Subcutaneous abdominal adipose tissue (tissue), 5 donors: ENCODE measurements at regions not wholly inside any gene's neighbourhood (a gene's known extent, or its start where the extent isn't known, plus 50 kb on each side); places are given as distances from the start of the nearest gene placed in this dataset.

ENCODE experiments used
- H3K27ac ChIP-seq: one replicate; pipeline ENCODE4 v1.7.0; 2013; ENCODE audit warnings: low read depth, mild to moderate bottlenecking, inconsistent platforms, low read length, moderate library complexity
- H3K27me3 ChIP-seq, 5 donors: one replicate each; pipeline ENCODE4 v1.7.0; 2013; ENCODE audit warnings: low read length in 5 of 5, inconsistent platforms in 1 of 5; ENCODE audit not compliant: control insufficient read depth in 5 of 5, insufficient read depth in 4 of 5
- H3K36me3 ChIP-seq, 5 donors: one replicate each; pipeline ENCODE4 v1.7.0; 2013; ENCODE audit warnings: low read length in 5 of 5; ENCODE audit not compliant: control insufficient read depth in 5 of 5, insufficient read depth in 5 of 5
- H3K4me1 ChIP-seq, 5 donors: one replicate each; pipeline ENCODE4 v1.7.0; 2013; ENCODE audit warnings: low read length in 5 of 5, mild to moderate bottlenecking in 3 of 5, moderate library complexity in 1 of 5; ENCODE audit not compliant: control insufficient read depth in 5 of 5, insufficient read depth in 5 of 5
- H3K4me3 ChIP-seq, 5 donors: one replicate each; pipeline ENCODE4 v1.7.0; 2013; ENCODE audit warnings: low read length in 5 of 5, low read depth in 1 of 5
- H3K9ac ChIP-seq, 5 donors: one replicate each; pipeline ENCODE4 v1.7.0; 2013; ENCODE audit warnings: low read length in 5 of 5, mild to moderate bottlenecking in 4 of 5, moderate library complexity in 3 of 5
- H3K9me3 ChIP-seq, 5 donors: one replicate each; pipeline ENCODE4 v1.7.0; 2013; ENCODE audit warnings: low read length in 5 of 5; ENCODE audit not compliant: control insufficient read depth in 5 of 5
- donor health status: healthy.
- donor health status: healthy.
- donor health status: healthy.
- donor health status: healthy.
- donor health status: healthy.

DNA sequence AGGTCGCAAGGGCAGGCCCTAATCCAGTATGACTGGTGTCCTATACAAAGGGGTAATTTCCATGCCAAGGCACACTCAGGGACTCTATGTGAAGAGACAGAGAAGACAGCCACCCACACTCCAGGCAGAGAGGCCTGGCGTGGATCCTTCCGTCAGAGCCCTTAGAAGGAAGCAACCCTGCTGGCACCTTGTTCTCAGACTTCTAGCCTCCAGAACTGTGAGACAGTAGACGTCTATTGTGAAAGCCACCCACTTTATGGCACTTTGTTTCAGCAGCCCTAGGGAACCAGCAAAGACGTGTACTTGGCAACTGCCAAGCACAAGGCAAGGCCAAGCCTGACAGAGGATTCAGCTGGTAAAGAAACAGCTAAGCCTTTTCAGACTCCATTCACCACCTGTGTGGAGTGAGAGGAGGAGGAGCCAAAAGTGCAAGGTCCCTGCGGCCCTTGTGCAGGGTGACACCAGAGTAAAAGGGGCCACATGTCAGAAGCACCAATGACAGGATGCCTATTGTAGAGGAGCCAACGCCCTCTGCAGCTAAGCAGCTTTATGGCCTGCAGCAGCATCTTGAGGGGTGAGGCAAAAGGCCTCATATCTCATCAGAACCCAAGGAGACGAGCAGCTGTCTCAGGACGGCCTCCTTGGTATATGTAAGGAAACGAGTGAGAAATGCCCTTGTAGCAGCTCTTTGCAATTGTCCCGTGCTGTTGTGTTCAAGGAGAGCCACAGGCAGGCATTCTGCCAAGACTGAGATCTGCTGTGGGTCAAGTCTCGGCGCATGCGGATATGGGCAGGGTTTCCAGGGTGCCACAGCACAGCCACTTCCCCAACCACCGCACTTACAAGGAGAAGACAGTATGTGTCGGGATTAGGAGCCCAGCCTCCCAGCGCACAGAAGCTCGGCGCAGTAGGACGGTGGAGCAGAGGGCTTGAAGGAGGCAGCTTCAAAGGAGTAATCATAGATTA is 121.5 kb upstream of the LIPC start:
- H3K27me3 ChIP-seq, result no peaks in the 10 kb centered on the region
- peaks cover 0 to 39% (median 25%) of the 10 kb centered on the region in 5 donors for H3K4me1 ChIP-seq
- H3K27ac ChIP-seq, result no peak overlapping the region
- no peaks in the 10 kb centered on the region for H3K36me3 ChIP-seq
- H3K4me3 ChIP-seq, result peak overlapping the region in 1 of 5 donors; percentile 13
- H3K9me3 ChIP-seq, result no peaks in the 10 kb centered on the region
- H3K9ac ChIP-seq, result no peak overlapping the region

- H3K27me3 ChIP-seq, result no peaks in the 10 kb centered on the region
- no peak overlapping the region for H3K4me3 ChIP-seq
- no peak overlapping the region for H3K27ac ChIP-seq
- H3K9me3 ChIP-seq, result no peaks in the 10 kb centered on the region
- no peaks in the 10 kb centered on the region for H3K36me3 ChIP-seq
- peaks cover 0 to 39% (median 22%) of the 10 kb centered on the region in 5 donors for H3K4me1 ChIP-seq
- no peak overlapping the region for H3K9ac ChIP-seq
Measured at GRCh38 chr15:58311556-58311955, 120.2 kb upstream of the LIPC start.

GRCh38 chr15:58312031-58312430 is 119.8 kb upstream of the LIPC start:
- no peak overlapping the region for H3K9ac ChIP-seq
- H3K27me3 ChIP-seq, result no peaks in the 10 kb centered on the region
- no peaks in the 10 kb centered on the region for H3K36me3 ChIP-seq
- H3K4me1 ChIP-seq, result peaks cover 0 to 34% (median 18%) of the 10 kb centered on the region in 5 donors
- H3K27ac ChIP-seq, result no peak overlapping the region
- no peak overlapping the region for H3K4me3 ChIP-seq
- H3K9me3 ChIP-seq, result no peaks in the 10 kb centered on the region

- H3K27me3 ChIP-seq, result no peaks in the 10 kb centered on the region
- H3K36me3 ChIP-seq, result no peaks in the 10 kb centered on the region
- H3K27ac ChIP-seq, result no peak overlapping the region
- H3K4me1 ChIP-seq, result peaks cover 0 to 29% (median 10%) of the 10 kb centered on the region in 5 donors
- H3K4me3 ChIP-seq, result no peak overlapping the region
- H3K9ac ChIP-seq, result no peak overlapping the region
- no peaks in the 10 kb centered on the region for H3K9me3 ChIP-seq
Measured at GRCh38 chr15:58313304-58313703, 118.5 kb upstream of the LIPC start.

- Histone ChIP-seq H3K27ac (no peak overlapping the region), H3K9ac (no peak overlapping the region), H3K27me3 (no peaks in the 10 kb centered on the region), H3K4me3 (no peak overlapping the region), H3K9me3 (no peaks in the 10 kb centered on the region), H3K4me1 (peaks cover 0 to 29% (median 10%) of the 10 kb centered on the region in 5 donors), H3K36me3 (no peaks in the 10 kb centered on the region)
Measured at GRCh38 chr15:58313810-58314592, 117.8 kb upstream of the LIPC start.

- no peaks in the 10 kb centered on the region for H3K27me3 ChIP-seq
- no peak overlapping the region for H3K9ac ChIP-seq
- peaks cover 0 to 29% (median 10%) of the 10 kb centered on the region in 5 donors for H3K4me1 ChIP-seq
- no peaks in the 10 kb centered on the region for H3K9me3 ChIP-seq
- no peak overlapping the region for H3K4me3 ChIP-seq
- no peak overlapping the region for H3K27ac ChIP-seq
- H3K36me3 ChIP-seq, result no peaks in the 10 kb centered on the region
Measured at GRCh38 chr15:58314593-58315216, 117.1 kb upstream of the LIPC start.

GRCh38 chr15:58318517-58318916 is 113.3 kb upstream of the LIPC start:
- no peak overlapping the region for H3K4me3 ChIP-seq

GRCh38 chr15:58321034-58321433 is 110.8 kb upstream of the LIPC start:
- Histone ChIP-seq H3K4me3 (no peak overlapping the region), H3K4me1 (no peaks in the 10 kb centered on the region), H3K27ac (no peak overlapping the region), H3K36me3 (no peaks in the 10 kb centered on the region), H3K27me3 (no peaks in the 10 kb centered on the region), H3K9me3 (peaks cover 0 to 3% (median 0%) of the 10 kb centered on the region in 5 donors), H3K9ac (no peak overlapping the region)

More at GRCh38 chr15:58318517-58318916, 113.3 kb upstream of the LIPC start:
- Histone ChIP-seq H3K36me3 (no peaks in the 10 kb centered on the region), H3K27me3 (no peaks in the 10 kb centered on the region), H3K27ac (no peak overlapping the region), H3K9me3 (peaks cover 0 to 3% (median 0%) of the 10 kb centered on the region in 5 donors), H3K9ac (no peak overlapping the region), H3K4me1 (peaks cover 0 to 17% (median 3%) of the 10 kb centered on the region in 5 donors)

DNA sequence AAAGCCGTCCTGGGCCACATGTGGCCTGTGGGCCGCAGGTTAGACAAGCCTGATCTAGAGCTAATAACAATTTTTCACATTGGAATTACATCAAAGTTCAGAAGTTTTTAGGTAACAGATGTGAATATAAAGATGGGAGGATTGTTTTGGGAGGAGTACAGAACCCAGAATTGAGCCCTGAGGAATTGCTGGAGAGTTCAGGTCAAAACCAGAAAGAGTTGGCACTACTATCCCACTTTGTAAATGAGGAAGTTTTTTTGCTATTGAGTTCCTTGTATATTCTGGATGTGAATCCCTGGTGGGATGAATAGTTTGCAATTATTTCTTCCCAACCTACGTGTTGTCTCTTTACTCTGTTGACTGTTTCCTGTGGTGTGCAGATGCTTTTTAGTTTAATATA is 109.5 kb upstream of the LIPC start:
- Histone ChIP-seq H3K9ac (no peak overlapping the region), H3K4me3 (no peak overlapping the region), H3K27me3 (no peaks in the 10 kb centered on the region), H3K9me3 (peaks cover 0 to 3% (median 0%) of the 10 kb centered on the region in 5 donors), H3K4me1 (no peaks in the 10 kb centered on the region), H3K27ac (no peak overlapping the region), H3K36me3 (no peaks in the 10 kb centered on the region)
